Tibial artery (tissue), 4 donors: ENCODE measurements at regions not wholly inside any gene's neighbourhood (a gene's known extent, or its start where the extent isn't known, plus 50 kb on each side); places are given as distances from the start of the nearest gene placed in this dataset.

Experiments
- DNase-seq, 2 donors: peaks; one replicate each; pipeline ENCODE4 v3.0.0-alpha.2; 2019
- H3K27ac ChIP-seq, 2 donors: fragments of 200-600 bp; sonication (generic) in 1 of 2; 1 replicate in 1 of 2; 2 replicates in 1 of 2; pipeline ENCODE4 v1.5.1; 2018 to 2019; ENCODE audit warnings: mild to moderate bottlenecking in 1 of 2
- H3K27me3 ChIP-seq, 2 donors: fragments of 200-600 bp; sonication (generic) in 1 of 2; one replicate each; pipeline versions ENCODE4 v1.5.1 to v1.6.0; 2016 to 2019
- H3K36me3 ChIP-seq, 3 donors: fragments of 200-600 bp; sonication (generic) in 2 of 3; one replicate each; pipeline ENCODE4 v1.5.1; 2016 to 2019; ENCODE audit warnings: mild to moderate bottlenecking in 2 of 3
- H3K4me1 ChIP-seq, 4 donors: fragments of 200-600 bp; sonication (generic) in 2 of 4; 1 replicate in 3 of 4; 2 replicates in 1 of 4; pipeline ENCODE4 v1.5.1; 2016 to 2019
- H3K4me3 ChIP-seq, 2 donors: fragments of 200-600 bp; sonication (generic) in 1 of 2; 1 replicate in 1 of 2; 2 replicates in 1 of 2; pipeline ENCODE4 v1.5.1; 2018 to 2019; ENCODE audit warnings: mild to moderate bottlenecking in 2 of 2
- H3K9me3 ChIP-seq, 3 donors: fragments of 200-600 bp; sonication (generic) in 1 of 3; one replicate each; pipeline ENCODE4 v1.5.1; 2016 to 2019
- CTCF ChIP-seq, 2 experiments: fragments of 200-600 bp in 1 of 2; fragments of 450-650 bp in 1 of 2; IDR thresholded peaks; one replicate each; pipeline ENCODE4 v1.5.1; 2017 to 2019; ENCODE audit warnings: antibody characterized with exemption in 2 of 2, mild to moderate bottlenecking in 1 of 2, moderate library complexity in 1 of 2
- intact Hi-C: fragments of 100-400 bp; cut with DNase I; formaldehyde crosslinking; loops from one replicate; pipeline ENCODE4 v1.15.0; 2023; ENCODE audit warnings: low total_unique reads

GRCh38 chr12:107235600-107235999, 142.3 kb upstream of the CRY1 start:
- Histone ChIP-seq H3K36me3 (no peaks in the 10 kb centered on the region), H3K9me3 (no peaks in the 10 kb centered on the region), H3K27me3 (no peaks in the 10 kb centered on the region), H3K4me3 (no peak overlapping the region), H3K4me1 (no peaks in the 10 kb centered on the region), H3K27ac (no peak overlapping the region)
- DNase-seq, result no peak
- TF ChIP-seq CTCF (IDR thresholded peaks at IDR 0.05), result no peak
- intact Hi-C loops, result no loop called here

GRCh38 chr12:107236824-107237511, 143.6 kb upstream of the CRY1 start:
- Histone ChIP-seq H3K4me1 (no peaks in the 10 kb centered on the region), H3K27ac (no peak overlapping the region), H3K9me3 (no peaks in the 10 kb centered on the region), H3K36me3 (no peaks in the 10 kb centered on the region), H3K27me3 (no peaks in the 10 kb centered on the region), H3K4me3 (no peak overlapping the region)
- no peak for DNase-seq
- intact Hi-C loops, result no loop called here
- no peak for TF ChIP-seq CTCF (IDR thresholded peaks at IDR 0.05)

GRCh38 chr12:107238296-107238695, 144.9 kb upstream of the CRY1 start:
- intact Hi-C loops, result no loop called here
- Histone ChIP-seq H3K4me3 (no peak overlapping the region), H3K9me3 (no peaks in the 10 kb centered on the region), H3K27me3 (peaks cover 0 to 3% of the 10 kb centered on the region in 2 donors), H3K27ac (no peak overlapping the region), H3K4me1 (no peaks in the 10 kb centered on the region), H3K36me3 (no peaks in the 10 kb centered on the region)
- TF ChIP-seq CTCF (IDR thresholded peaks at IDR 0.05), result no peak
- no peak for DNase-seq

- Histone ChIP-seq H3K9me3 (no peaks in the 10 kb centered on the region), H3K36me3 (no peaks in the 10 kb centered on the region), H3K27me3 (peaks cover 0 to 6% of the 10 kb centered on the region in 2 donors), H3K4me3 (no peak overlapping the region), H3K4me1 (no peaks in the 10 kb centered on the region), H3K27ac (no peak overlapping the region)
- intact Hi-C loops, result no loop called here
- TF ChIP-seq CTCF (IDR thresholded peaks at IDR 0.05), result no peak
- DNase-seq, result no peak
Measured at GRCh38 chr12:107241411-107241810, 148.1 kb upstream of the CRY1 start.

GRCh38 chr12:107242189-107242588, 148.8 kb upstream of the CRY1 start:
- Histone ChIP-seq H3K27ac (no peak overlapping the region), H3K9me3 (no peaks in the 10 kb centered on the region), H3K36me3 (no peaks in the 10 kb centered on the region), H3K27me3 (peaks cover 0 to 6% of the 10 kb centered on the region in 2 donors), H3K4me1 (no peaks in the 10 kb centered on the region), H3K4me3 (no peak overlapping the region)
- no peak for TF ChIP-seq CTCF (IDR thresholded peaks at IDR 0.05)
- DNase-seq, result no peak
- intact Hi-C loops, result no loop called here

- Histone ChIP-seq H3K36me3 (no peaks in the 10 kb centered on the region), H3K4me1 (no peaks in the 10 kb centered on the region), H3K27me3 (peaks cover 0 to 6% of the 10 kb centered on the region in 2 donors), H3K27ac (no peak overlapping the region), H3K4me3 (no peak overlapping the region), H3K9me3 (no peaks in the 10 kb centered on the region)
- DNase-seq, result no peak
- no peak for TF ChIP-seq CTCF (IDR thresholded peaks at IDR 0.05)
- intact Hi-C loops, result no loop called here
Measured at GRCh38 chr12:107243341-107243740, 150.0 kb upstream of the CRY1 start.
